ENCODE measurements at regions not wholly inside any gene's neighbourhood (a gene's known extent, or its start where the extent isn't known, plus 50 kb on each side); places are given as distances from the start of the nearest gene placed in this dataset.

- TF ChIP-seq CTCF (conservative IDR thresholded peaks at IDR 0.05; ENCODE audit: low read length) (no peak), EZH2phosphoT487 (IDR thresholded peaks at IDR 0.05; ENCODE audit: borderline replicate concordance, low read depth, low read length) (no peak)
Observed at GRCh38 chr12:60311940-60312339, 716.1 kb downstream of the SLC16A7 start.

Data from OCI-LY7 (cell line).